ENCODE measurements at regions not wholly inside any gene's neighbourhood (a gene's known extent, or its start where the extent isn't known, plus 50 kb on each side); places are given as distances from the start of the nearest gene placed in this dataset.
A peak's percentile ranks its signal among the peaks of the same experiment; 100 is the strongest.

DNA sequence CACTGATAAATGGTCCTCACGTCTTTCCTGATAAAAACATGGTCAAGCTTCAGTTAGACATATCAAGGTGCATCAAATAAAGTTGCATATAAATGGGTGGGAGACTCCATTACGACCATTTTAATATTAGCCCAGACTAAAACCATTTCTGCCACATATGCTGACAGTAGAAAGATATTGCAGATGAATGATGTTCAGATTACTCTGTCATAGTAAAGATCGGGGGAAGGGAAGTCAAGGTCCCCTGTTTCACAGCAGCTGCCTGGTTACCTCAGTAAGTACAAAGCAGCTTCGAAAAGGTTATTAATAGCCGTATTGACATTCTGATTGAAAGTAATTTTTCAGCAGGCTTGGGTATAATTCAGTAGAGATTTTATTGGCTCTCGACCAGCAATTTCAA is 927.7 kb upstream of the CDH2 start:
- DNase-seq, result no peak

DNA sequence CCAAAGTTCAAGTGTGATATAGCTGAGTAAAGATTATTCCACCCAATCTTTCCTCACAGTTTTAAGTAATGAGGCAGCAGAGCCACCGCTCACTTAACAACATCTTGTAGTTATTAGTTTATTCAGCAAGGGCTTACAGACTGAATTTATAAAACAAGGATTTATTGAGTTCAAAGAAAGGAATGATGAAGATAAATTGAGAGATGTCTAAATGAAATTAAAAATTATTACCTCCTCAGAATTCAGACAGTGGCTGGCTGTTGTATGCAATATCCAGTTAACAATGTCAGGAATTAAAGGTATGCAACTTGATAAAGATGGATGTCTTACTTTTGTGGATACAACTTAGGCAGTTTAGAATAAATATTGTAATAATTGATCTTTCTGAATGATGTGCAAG is 927.3 kb upstream of the CDH2 start:
- no peak for DNase-seq

DNA sequence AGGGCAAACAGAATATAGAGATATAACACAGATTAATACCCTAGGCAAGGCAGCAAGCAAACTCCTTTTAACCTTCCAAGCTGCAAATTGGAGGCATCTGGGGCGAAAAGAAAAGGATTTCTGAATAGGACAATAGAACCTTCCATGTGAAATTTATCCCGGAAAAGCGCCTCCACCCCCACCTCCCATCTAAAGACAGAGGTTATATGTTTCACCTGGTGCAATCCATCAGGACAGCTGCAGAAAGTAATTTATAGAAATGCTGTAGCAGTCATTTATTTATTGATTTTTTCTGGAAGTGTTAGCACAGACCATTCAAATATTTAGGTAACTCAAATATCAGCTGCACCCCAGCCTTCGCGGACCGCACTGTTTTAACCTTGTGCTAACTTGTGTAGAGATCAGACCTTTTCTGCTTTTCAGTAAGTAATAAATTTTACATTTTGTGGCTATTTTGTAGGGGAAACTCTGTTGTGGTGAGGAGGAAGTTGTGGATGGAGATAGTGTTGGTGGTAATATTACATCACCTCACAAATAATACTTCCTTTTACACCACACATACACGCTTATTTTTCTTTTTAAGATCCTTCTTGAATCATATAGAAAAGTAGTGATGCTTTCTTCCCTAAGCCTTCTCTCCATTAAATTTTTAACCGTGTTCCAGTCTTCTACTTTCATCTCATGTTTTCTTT is 919.3 kb upstream of the CDH2 start:
- peak; percentile 40 for DNase-seq

GRCh38 chr18:29087616-29088246 is 910.8 kb upstream of the CDH2 start:
- DNase-seq, result no peak

GRCh38 chr18:29084120-29084519 is 907.2 kb upstream of the CDH2 start:
- no peak for DNase-seq

- no peak for DNase-seq
These were observed 906.6 kb upstream of the CDH2 start for GRCh38 chr18:29083545-29083944.

GRCh38 chr18:29080946-29081345 is 904.0 kb upstream of the CDH2 start:
- no peak for DNase-seq

- DNase-seq, result no peak
These were observed 901.3 kb upstream of the CDH2 start for GRCh38 chr18:29078273-29078672.

- no peak for DNase-seq
These were observed 900.4 kb upstream of the CDH2 start for GRCh38 chr18:29077344-29077743.

DNA sequence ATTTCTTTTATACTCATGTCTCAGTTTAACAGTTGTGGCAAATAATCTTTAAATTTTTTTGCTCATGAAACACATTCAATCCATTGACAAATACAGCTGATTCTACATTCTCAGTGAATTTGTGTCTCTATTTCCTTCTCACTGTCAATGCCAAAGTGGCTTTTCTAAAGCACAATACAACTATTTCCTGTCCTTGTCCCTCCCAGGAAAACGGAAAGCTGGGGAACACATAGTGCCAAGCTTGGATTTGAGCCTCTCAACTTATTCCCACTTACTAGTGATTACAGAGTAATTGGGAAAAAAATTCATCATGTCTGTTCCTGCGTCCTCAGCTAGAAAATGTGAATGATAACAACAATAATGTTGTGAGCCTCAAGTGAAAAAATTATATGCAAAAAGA is 899.7 kb upstream of the CDH2 start:
- DNase-seq, result no peak

- no peak for DNase-seq
These were observed 897.2 kb upstream of the CDH2 start for GRCh38 chr18:29074147-29074546.

DNA sequence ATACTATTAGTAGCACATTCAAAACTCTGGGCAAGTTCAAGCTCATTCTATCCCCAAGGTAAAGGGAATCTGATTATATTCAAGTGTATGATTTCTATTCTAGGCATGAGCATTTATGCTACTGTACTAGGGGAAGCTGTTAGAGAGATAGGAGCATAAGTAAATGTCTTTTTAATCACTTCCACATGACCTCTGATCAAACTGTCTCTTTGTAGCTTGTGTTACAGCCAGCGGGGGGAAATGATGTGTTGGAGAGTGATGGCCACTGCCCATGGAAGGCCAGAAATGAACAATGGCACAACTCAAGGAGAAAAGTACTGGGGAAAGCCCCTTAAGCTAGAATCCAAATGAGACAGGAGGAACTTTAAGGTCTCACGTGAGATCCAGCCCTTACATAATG is 894.9 kb upstream of the CDH2 start:
- DNase-seq, result no peak

- DNase-seq, result no peak
These were observed 886.4 kb upstream of the CDH2 start for GRCh38 chr18:29063346-29063745.

GRCh38 chr18:29062921-29063320 is 886.0 kb upstream of the CDH2 start:
- DNase-seq, result no peak

DNA sequence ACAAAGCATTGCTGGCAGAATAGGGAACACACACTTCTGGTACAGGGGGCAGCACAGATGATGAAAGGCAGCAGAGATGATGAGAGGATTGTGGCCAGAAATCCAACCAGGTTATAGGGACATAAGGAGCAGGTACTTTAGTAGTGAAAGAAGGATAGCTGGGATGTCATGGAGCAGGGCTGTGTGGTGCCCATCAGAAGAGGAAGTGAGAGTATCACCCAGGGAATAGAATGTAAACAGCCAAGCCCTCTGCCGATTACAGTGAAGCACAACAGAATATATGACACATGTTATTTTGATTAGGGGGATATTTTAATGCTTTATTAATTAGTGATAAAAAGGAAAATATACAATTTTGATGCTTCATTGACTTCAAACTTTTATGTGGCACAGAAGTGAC is 883.4 kb upstream of the CDH2 start:
- DNase-seq, result no peak

- no peak for DNase-seq
These were observed 880.8 kb upstream of the CDH2 start for GRCh38 chr18:29057703-29058102.

DNA sequence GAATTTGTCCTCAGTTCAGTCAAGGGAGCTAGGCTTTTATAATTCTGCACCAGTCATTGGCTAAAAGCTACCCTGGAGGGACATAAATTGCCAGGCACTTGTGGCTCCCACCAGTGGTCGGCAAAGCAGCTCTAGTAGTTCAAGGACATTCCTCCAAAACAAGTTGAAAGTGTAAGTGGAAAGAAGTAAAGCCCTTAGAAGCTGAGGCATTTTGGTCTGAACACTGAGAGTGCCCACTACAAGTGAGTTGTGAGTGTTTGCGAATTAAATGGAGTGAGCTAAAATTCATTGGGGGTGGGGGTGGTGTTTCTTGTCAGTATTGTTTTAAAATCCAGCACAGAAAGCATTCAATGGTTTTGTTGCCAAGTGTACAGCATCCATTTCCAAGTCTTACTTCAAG is 879.9 kb upstream of the CDH2 start:
- no peak for DNase-seq

- no peak for DNase-seq
These were observed 865.0 kb upstream of the CDH2 start for GRCh38 chr18:29041976-29042375.

DNA sequence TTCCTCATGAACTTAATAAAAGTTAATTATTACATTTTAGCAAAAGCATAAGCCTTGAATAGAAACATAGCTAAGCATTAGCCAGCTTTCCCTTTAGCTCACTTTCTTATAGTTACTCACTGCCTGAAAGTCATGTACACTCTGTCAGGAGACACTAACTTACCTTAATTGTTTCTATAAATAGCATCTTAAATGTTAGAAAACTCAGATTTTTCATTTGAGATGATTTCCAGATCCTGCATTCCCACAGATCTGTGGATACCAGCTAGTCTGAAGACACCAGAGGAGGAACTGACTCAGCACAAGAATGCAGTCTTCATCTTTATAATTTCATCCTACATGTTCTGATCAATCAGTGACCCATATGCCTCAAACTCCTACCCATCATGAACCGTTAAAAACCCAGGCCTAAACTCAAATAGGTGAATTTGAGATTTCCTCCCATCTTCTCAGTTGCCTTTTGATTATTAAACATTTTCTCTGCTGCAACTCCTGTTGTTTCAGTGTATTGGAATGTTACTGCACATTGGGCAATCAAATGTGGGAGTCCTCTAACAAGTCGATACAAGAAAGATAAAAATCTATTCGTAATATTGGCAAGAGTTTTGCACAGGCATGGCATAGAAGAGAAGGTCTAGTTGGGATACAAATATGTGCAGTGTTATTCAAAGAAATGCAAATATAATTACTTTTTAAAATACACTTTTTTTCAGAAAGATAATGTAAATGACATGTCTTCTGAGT is 857.4 kb upstream of the CDH2 start:
- no peak for DNase-seq

DNA sequence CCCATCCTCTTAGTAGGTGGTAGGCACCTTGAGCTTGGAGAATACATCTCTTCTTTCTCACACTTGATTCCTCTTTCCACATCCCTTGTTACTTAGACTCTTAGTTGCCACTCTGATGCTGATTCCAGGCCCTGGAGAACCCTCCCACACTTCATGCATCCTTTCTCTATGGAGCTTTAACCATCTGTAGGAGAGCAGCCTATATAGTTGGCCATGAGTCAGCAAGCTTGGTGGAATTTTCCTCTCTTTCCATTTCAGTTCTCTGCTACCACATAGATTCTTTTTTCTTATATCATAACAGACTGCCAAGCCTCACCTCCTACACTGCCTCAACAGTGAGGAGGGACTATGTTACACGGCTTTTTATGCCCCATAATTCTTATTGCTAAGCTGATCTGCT is 851.6 kb upstream of the CDH2 start:
- DNase-seq, result no peak

GRCh38 chr18:29018976-29019375 is 842.0 kb upstream of the CDH2 start:
- no peak for DNase-seq

GRCh38 chr18:29012883-29013465 is 836.0 kb upstream of the CDH2 start:
- no peak for DNase-seq

DNA sequence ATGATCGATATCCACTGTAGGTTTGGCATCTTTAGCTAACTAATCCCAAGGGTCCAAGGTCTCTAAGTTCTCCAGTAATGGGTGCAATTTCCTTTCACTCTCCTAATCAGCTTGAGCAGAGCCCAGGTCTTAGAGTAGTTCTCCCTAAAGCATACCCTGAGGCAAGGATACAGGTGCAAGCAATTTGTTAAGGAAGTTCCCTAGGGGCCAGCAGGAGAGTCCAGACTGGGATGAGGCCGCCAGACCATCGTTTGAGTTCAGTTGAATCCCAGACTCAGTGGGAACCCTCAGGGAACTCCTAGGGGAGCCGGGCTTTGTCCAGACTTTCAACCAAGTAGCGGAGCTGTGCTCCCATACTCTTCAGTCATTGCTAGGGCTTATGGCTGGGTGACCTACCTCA is 835.4 kb upstream of the CDH2 start:
- DNase-seq, result no peak

DNA sequence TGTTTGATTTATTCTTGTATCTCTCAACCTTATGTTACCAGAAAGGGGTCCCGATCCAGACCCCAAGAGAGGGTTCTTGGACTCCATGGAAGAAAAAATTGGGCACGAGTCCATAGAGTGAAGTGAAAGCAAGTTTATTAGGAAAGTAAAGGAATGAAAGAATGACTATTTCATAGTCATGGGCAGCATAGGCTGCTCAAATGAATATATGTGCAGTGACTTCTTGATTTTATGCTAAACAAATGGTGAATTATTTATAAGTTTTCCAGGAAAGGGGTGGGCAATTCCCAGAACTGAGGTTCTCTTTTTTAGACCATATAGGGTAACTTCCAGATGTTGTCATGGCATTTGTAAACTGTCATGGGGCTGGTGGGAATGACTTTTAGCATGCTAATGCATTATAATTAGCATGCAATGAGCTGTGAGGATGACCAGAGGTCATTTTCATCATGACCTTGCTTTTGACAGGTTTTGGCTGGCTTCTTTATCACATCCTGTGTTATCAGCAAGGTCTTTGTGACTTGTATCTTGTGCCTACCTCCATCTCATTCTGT is 832.4 kb upstream of the CDH2 start:
- DNase-seq, result no peak

All from NCI-H2029 treated with DMSO at 0.1 percent for 48 hours (cell line).